RWPE1 (cell line): ENCODE measurements at regions not wholly inside any gene's neighbourhood (a gene's known extent, or its start where the extent isn't known, plus 50 kb on each side); places are given as distances from the start of the nearest gene placed in this dataset.
"Not testable (repeated sequence)": the region's sequence is repeated elsewhere in the genome, so short reads cannot be mapped to it uniquely, and the experiment has no call there.

ENCODE experiments used
- CTCF ChIA-PET: fragments of 350-600 bp; sonication (Branson Sonifier 250); formaldehyde crosslinking; extraction: SDS; loops from one replicate; lab custom pipeline; 2021; lab: Yijun Ruan, JAX
- POLR2A ChIA-PET: fragments of 400-600 bp; formaldehyde crosslinking; extraction: SDS; loops from one replicate; lab custom pipeline; 2020; ENCODE audit warnings: antibody characterized with exemption; ENCODE audit not compliant: low non-redundant PET; lab: Yijun Ruan, JAX
- DNase-seq: peaks from one replicate; pipeline ENCODE4 v3.0.0; 2012; ENCODE audit warnings: low spot score
- H3K27ac ChIP-seq: fragments of 450-650 bp; 2 replicates; pipeline ENCODE4 v1.5.1; 2017
- CTCF ChIP-seq: fragments of 450-650 bp; conservative IDR thresholded peaks from 2 replicates; pipeline ENCODE4 v1.5.1; 2017; ENCODE audit warnings: low read depth, mild to moderate bottlenecking

GRCh38 chr5:107002115-107002514 is 668.6 kb downstream of the EFNA5 start:
- POLR2A ChIA-PET = no interaction called here
- TF ChIP-seq CTCF = no peak
- CTCF ChIA-PET = no interaction called here
- no peak for DNase-seq
- H3K27ac ChIP-seq = no peak overlapping the region

GRCh38 chr5:106999506-106999905 is 671.2 kb downstream of the EFNA5 start:
- CTCF ChIA-PET, DNase-seq, H3K27ac ChIP-seq, POLR2A ChIA-PET: not testable (repeated sequence)

GRCh38 chr5:106986006-106986405 is 684.7 kb downstream of the EFNA5 start:
- ChIA-PET CTCF (no interaction called here), POLR2A (no interaction called here)
- no peak overlapping the region for H3K27ac ChIP-seq
- DNase-seq = no peak
- no peak for TF ChIP-seq CTCF

GRCh38 chr5:106985174-106985573 is 685.6 kb downstream of the EFNA5 start:
- DNase-seq = no peak
- TF ChIP-seq CTCF = no peak
- H3K27ac ChIP-seq = no peak overlapping the region
- ChIA-PET CTCF (interaction anchor here (0.6 kb wide), 1 partner anchor 761 kb away, joined by 3 read pairs; no protein-coding TSS in a partner anchor), POLR2A (no interaction called here)

GRCh38 chr5:106979178-106979577 is 691.6 kb downstream of the EFNA5 start:
- POLR2A ChIA-PET, CTCF ChIA-PET, H3K27ac ChIP-seq, DNase-seq: not testable (repeated sequence)

- CTCF ChIA-PET, DNase-seq, H3K27ac ChIP-seq, POLR2A ChIA-PET: not testable (repeated sequence)
These were observed 692.1 kb downstream of the EFNA5 start for GRCh38 chr5:106978582-106979165.

- POLR2A ChIA-PET = no interaction called here
- no peak overlapping the region for H3K27ac ChIP-seq
- no peak for DNase-seq
- CTCF ChIA-PET = interaction anchor here (0.6 kb wide), 1 partner anchor 217 kb away, joined by 3 read pairs; no protein-coding TSS in a partner anchor
- no peak for TF ChIP-seq CTCF
These were observed 694.4 kb downstream of the EFNA5 start for GRCh38 chr5:106976363-106976762.

GRCh38 chr5:106974272-106974671 is 696.5 kb downstream of the EFNA5 start:
- TF ChIP-seq CTCF = no peak
- CTCF ChIA-PET = interaction anchor here (0.6 kb wide), 2 partner anchors 26 to 926 kb away, joined by 3 to 7 read pairs; no protein-coding TSS in a partner anchor
- DNase-seq = no peak
- POLR2A ChIA-PET = no interaction called here
- no peak overlapping the region for H3K27ac ChIP-seq
